Ovary (tissue), 3 donors: ENCODE measurements at regions not wholly inside any gene's neighbourhood (a gene's known extent, or its start where the extent isn't known, plus 50 kb on each side); places are given as distances from the start of the nearest gene placed in this dataset.

Experiments used
- EP300 ChIP-seq: sonication (generic); formaldehyde crosslinking; IDR thresholded peaks from one replicate; pipeline ENCODE4 v1.6.1; 2017; ENCODE audit warnings: antibody characterized with exemption
- POLR2A ChIP-seq: fragments of 450-650 bp; IDR thresholded peaks from one replicate; pipeline ENCODE4 v1.6.1; 2017; ENCODE audit warnings: antibody characterized with exemption, mild to moderate bottlenecking, moderate library complexity
- TF ChIP-seq, protein P1 (sequence below), 3 donors: fragments of 450-650 bp in 2 of 3; fragments of 200-600 bp in 1 of 3; IDR thresholded peaks; one replicate each; pipeline versions ENCODE4 v1.5.1 to v1.8.0; 2016 to 2022; ENCODE audit warnings: antibody characterized with exemption in 3 of 3, mild to moderate bottlenecking in 1 of 3
- donor health status: DM: no; HTN: no; CAD: no.

DNA sequence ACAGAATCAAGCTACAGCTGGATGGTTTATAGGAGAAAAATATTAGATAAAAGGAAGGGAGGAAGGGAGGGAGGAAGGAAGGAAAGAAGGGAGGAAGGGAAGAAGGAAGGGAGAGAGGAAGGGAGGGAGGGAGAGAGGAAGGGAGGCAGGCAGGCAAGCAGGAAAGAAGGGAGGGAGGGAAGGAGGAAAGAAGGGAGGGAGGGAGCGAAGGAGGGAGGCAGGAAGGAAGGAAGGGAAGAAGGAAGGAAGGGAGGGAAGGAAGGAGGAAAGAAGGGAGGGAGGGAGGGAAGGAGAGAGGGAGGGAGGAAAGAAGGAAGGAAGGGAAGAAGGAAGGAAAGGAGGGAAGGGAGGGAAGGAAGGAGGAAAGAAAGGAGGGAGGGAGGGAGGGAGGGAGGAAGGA is 77.9 kb upstream of the C1QTNF7 start:
- no peak for TF ChIP-seq EP300
- no peak for TF ChIP-seq POLR2A
- TF ChIP-seq, protein P1, sequence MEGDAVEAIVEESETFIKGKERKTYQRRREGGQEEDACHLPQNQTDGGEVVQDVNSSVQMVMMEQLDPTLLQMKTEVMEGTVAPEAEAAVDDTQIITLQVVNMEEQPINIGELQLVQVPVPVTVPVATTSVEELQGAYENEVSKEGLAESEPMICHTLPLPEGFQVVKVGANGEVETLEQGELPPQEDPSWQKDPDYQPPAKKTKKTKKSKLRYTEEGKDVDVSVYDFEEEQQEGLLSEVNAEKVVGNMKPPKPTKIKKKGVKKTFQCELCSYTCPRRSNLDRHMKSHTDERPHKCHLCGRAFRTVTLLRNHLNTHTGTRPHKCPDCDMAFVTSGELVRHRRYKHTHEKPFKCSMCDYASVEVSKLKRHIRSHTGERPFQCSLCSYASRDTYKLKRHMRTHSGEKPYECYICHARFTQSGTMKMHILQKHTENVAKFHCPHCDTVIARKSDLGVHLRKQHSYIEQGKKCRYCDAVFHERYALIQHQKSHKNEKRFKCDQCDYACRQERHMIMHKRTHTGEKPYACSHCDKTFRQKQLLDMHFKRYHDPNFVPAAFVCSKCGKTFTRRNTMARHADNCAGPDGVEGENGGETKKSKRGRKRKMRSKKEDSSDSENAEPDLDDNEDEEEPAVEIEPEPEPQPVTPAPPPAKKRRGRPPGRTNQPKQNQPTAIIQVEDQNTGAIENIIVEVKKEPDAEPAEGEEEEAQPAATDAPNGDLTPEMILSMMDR (IDR thresholded peaks at IDR 0.05) = no peak
